D341Med (cell line): ENCODE measurements at regions not wholly inside any gene's neighbourhood (a gene's known extent, or its start where the extent isn't known, plus 50 kb on each side); places are given as distances from the start of the nearest gene placed in this dataset.
A peak's percentile ranks its signal among the peaks of the same experiment; 100 is the strongest.

ENCODE experiments used
- DNase-seq: peaks from one replicate; pipeline ENCODE4 v3.0.0; 2012; ENCODE audit warnings: low spot score

DNA sequence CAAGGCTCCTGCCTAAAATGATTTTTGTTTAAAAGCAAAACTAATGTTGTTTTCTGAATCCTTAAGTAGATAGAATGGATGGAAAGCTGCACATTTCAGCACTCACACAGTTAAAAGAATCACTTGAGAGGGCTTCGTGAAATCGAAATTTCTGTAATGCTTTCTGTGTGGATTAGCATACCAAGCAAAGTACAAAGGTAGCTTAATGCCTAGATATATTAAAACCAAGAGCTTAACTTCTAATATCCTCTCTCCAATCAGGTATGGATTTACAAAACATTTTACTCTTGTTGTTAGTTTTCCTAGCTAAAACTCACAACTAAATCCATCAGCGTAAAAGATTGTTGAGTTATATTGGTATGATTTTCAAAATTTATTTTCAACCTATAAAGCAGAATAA lies 378.8 kb upstream of the PRMT6 start:
- no peak for DNase-seq

DNA sequence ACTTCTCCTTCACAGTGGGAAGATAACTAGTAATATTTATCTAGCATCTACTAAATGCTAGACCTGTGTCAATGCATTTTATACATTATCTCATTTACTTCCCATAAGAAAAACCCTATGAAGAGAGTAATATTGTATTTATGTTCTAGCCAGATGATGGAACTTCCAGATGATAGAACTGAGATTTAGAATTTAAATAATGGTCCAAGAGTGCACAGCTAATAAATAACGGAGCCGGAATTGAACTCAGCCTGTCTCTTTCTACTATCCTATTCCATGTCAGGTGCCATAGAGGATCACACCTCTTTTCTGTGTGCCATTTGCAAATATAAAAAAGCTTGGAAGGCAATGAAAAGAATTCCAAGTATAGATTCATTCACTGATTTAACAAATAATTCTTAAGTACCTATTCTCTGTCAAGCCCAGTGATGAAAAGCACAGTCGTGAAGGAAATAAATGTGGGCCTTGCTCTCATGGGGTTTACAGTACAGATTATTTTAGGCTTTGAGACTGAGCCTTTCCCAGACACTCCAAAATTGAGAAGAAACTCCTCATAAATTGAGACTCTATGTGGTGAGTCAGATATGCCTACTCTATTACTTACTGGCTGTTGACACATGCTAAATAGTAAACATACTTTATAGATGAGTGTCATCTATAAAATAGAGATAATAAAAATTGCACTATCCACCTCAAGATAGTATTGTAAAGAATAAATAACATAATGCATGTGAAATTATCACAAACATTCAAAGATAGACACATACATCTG lies 378.0 kb upstream of the PRMT6 start:
- no peak for DNase-seq

DNA sequence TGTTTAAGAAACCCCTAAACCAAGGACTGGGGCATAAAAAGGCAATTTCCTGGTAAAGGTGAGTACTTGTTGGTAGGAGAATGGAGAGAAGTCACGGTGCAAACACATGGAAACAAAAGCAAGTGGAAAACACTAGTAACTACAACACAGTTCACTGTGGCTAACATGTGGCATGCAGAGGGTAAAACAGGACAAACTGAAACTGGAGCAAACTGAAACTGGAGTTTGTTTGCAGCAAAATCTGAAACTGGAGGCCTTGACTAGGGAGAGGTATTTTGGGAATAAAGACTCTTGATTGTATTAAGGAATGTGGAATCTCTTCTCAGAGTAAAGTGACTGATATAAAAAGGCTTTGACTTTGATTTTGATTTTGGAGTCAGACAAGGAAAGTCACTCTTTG lies 376.3 kb upstream of the PRMT6 start:
- DNase-seq, result no peak

- no peak for DNase-seq
Observed at GRCh38 chr1:106680776-106681344, 375.6 kb upstream of the PRMT6 start.

DNA sequence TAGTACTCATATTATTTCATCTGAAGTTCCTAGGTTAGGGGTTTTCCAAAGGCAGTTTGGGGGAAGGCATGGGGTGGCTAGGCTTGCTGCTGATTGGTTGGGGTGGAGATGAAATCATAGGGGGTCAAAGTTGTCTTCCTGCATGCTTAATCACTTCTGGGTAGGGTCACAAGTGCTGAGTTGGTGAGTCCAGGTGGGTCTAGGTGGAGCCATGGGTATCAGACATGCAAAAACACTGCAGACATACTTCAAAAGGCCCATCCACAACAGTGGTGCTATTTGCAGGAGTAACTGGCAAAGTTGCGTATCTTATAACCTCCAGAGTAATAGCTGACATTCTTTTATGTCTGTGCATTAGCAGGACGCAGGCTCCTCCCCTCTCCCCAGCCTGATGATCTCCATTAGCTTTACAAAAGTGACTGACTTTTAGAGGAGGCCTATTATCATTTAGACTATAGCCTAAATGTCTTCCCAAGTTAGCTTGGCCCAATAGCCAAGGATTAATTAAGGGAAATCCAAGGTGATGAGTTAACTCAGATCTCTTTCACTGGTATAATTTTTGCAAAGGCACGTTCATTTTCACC lies 374.4 kb upstream of the PRMT6 start:
- no peak for DNase-seq

DNA sequence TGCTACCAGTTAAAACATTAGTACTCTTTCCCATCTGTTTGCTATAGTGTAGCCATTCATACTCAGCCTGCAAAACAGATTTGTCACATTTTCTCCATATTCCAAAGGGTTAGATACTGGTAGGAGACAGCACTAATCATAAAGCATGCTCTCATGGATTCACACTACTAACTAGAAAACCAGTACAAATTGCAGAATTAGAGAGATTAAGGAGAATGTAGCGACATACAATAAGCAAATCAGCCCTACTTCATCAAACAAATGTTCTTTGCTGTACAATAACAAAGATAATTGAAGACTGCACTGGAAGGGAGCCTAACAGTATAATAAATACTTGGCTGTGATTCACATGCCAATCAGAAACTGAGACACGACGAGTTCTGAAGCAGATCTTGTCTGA lies 368.0 kb upstream of the PRMT6 start:
- no peak for DNase-seq

DNA sequence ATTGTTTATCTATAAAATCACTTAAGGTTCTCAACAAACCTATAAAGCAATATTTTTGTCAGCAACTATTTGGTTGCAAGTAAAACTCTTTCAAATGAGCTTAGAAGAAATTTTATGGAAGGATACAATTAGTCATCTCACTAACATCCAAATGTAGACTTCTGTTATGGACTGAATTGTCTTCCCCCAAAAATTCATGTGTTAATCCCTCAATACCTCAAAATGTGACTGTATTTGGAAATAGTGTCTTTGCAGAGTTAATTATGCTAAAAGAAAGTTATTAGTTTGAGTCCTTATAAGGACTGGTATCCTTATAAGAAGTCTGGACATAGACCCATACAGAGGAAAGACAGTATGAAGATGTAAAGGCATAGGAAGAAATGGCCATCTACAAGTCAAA lies 357.8 kb upstream of the PRMT6 start:
- no peak for DNase-seq

GRCh38 chr1:106699433-106699832 lies 357.0 kb upstream of the PRMT6 start:
- no peak for DNase-seq

DNA sequence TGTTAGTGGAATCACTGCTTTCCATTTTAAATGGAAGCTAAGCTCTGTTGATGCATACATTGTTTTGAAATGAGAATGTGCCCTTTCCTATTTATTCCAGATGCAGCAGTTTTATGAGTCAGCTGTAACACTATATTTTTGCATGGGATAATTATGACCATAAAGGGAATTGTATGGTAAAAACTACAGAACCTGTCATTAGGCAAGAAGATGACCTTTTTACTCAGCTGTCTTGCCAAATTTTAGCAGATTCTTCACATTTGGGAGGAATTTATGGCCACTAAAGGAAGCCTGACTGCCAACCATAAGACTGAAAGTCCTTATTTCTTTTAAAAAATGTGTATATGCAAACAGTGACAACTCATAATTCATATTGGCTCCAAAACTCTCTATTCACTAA lies 356.3 kb upstream of the PRMT6 start:
- DNase-seq, result no peak

GRCh38 chr1:106705971-106706370 lies 350.5 kb upstream of the PRMT6 start:
- DNase-seq, result no peak

DNA sequence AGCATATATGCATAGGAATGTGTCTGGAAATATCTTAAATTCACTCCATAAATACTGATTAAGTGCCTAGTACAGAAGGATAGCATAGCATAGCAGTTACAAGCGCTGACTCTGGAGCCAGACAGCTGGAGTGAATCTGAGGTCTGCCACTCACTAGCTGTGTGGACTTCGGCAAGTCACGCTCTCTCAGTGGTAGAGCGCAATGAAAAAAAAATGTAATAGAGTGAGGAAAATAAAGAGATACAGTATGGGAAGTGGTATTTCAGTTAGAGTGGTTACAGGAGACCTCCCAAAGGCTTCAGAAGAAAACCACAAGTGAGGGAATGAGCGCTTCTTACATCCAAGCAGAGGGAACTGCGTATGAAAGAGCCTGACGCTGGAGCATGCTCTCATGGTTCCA lies 338.9 kb upstream of the PRMT6 start:
- no peak for DNase-seq

DNA sequence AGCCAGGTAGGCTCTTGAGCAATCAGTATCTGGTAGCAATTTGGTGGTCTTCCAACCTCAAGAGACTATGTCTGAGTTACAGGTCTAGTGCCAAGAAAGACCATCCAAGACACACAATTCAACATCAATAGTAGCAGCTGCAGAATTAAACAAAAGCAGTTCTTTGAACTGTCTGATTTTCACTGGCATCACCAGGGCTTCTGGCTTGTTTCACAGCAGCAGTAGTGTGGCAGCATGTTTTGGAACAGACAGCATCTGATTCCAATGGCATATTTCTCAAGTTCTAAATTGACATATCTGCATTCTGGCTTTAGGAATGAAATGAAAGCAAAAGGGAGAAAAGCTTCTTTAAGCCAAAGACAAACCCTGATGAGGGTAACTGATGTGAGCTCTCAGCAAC lies 334.7 kb upstream of the PRMT6 start:
- DNase-seq, result no peak

GRCh38 chr1:106722466-106722865 lies 334.0 kb upstream of the PRMT6 start:
- no peak for DNase-seq

DNA sequence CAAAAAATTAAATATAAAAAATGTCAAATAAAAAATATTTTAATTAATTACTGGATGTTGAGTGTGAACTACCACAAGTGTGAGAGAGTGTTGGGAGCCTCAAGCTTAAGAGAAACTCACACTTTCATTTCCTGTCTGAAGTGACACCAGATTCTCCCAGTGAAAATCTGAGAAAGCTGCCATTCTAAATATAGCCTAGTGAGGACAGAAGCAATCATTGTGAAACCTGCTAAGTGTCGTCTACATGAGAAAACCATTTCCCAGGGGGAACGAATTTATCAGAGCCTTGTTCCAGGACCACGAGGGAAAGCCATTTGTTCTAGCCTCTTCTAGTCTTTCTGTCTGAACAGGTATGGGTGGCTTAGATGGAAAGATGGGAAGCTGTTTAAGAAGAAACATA lies 329.3 kb upstream of the PRMT6 start:
- no peak for DNase-seq

- peak; percentile 11 for DNase-seq
Observed at GRCh38 chr1:106746448-106747085, 309.9 kb upstream of the PRMT6 start.

- DNase-seq, result no peak
Observed at GRCh38 chr1:106747232-106747631, 309.2 kb upstream of the PRMT6 start.

DNA sequence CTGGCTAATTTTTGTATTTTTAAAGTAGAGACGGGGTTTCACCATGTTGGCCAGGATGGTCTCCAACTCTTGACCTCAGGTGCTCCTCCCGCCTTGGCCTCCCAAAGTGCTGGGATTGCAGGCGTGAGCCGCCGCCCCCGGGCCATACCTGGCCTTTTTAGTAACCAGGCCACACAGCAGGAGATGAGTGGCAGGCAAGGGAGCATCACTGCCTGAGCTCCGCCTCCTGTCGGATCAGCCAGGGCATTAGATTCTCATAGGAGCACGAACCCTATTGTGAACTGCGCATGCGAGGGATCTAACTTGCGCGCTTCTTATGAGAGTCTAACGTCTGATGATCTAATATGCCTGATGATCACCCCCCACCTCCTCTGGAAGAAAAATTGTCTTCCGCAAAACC lies 308.7 kb upstream of the PRMT6 start:
- no peak for DNase-seq

GRCh38 chr1:106748606-106749005 lies 307.9 kb upstream of the PRMT6 start:
- DNase-seq, result no peak

- DNase-seq, result no peak
Observed at GRCh38 chr1:106749491-106749890, 307.0 kb upstream of the PRMT6 start.

DNA sequence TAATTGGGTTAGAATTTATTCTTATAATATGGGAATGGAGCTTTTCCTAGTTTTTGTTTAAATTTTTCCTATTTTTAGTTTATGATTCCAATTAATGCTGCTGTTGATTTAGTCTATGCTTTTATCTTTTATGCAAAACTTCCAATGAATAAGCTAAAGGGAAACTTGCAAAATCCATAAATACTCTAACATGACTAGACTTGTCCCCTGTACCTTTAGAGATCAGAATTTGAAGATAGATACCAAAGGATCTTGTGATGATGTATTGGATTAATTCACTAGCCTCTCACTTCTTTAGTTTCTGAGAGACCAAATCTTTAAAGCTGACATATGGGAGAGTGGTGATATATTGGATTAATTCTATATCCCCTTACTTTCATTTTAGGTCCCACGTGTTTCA lies 306.6 kb upstream of the PRMT6 start:
- DNase-seq, result no peak

DNA sequence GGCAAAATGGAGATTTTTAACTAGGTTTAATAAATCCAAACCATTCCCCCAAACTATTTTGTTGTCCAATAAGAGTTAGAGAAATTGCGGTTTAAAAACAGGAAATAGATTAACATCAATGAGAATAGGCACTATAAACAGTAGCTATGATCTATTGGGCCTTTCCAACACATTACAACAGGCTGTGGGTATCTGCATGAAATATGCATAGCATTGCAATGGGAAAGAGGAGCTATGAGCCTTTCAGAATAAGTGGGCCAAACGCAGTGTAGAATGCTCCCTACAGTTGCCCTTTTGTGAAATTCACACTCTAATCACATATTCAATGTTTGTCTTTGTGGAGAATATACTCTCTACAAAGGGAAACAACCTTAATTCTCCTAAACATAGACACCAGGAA lies 305.5 kb upstream of the PRMT6 start:
- no peak for DNase-seq

DNA sequence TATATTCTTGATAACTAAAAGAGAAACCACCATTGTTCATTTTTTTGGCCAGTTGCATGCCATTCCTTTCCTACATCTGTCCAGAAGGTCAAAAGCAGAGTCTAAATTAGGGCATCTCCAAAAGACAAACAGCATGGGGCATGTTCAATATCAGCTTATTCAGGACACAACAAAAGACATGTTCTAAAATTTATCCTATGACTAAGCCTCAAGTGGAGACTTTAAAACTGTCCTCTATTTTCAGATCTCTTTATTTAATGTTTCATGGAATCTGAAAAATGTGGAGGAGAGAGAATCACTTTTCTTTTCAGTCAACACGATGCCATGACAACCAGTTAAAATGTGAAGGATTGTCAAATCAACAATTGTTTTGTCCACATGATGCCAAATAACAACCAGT lies 303.4 kb upstream of the PRMT6 start:
- no peak for DNase-seq

DNA sequence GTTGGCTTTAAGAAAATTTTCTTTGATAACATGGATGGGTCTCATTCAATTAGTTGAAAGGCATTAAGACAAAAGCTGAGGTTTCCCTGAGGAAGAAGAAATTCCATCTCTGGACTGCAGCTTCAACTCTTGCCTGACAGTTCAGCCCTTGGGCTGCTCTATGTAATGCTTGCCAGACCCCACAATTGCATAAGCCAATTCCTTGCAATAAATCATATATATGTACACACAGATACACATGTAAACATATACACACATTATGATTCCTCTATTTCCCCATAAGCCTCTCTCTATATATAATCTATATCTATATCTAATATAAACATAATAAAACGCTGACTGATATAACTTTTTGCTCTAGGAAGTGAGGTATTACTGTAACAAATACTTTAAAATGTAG lies 301.5 kb upstream of the PRMT6 start:
- DNase-seq, result no peak
